MM.1S (cell line): ENCODE measurements at regions not wholly inside any gene's neighbourhood (a gene's known extent, or its start where the extent isn't known, plus 50 kb on each side); places are given as distances from the start of the nearest gene placed in this dataset.
"Not testable (repeated sequence)": the region's sequence is repeated elsewhere in the genome, so short reads cannot be mapped to it uniquely, and the experiment has no call there.

Experiments
- DNase-seq: peaks from one replicate; pipeline ENCODE4 v3.0.0-alpha.2; 2015
- H2AFZ ChIP-seq: fragments of 300-600 bp; sonication (generic); 2 replicates; pipeline ENCODE4 v1.6.0; 2016; ENCODE audit warnings: antibody characterized with exemption, low read length
- H3F3A ChIP-seq: fragments of 300-600 bp; sonication (generic); 2 replicates; pipeline ENCODE4 v1.6.1; 2016; ENCODE audit warnings: mild to moderate bottlenecking, antibody characterized with exemption, low read length, moderate library complexity, mixed read lengths; ENCODE audit not compliant: insufficient read depth
- H3K27ac ChIP-seq: fragments of 300-600 bp; sonication (generic); 2 replicates; pipeline ENCODE4 v1.5.1; 2016; ENCODE audit warnings: mild to moderate bottlenecking, low read length
- H3K27me3 ChIP-seq: fragments of 300-600 bp; sonication (generic); replicated peaks from 2 replicates; pipeline ENCODE4 v1.6.0; 2016; ENCODE audit warnings: low read length; ENCODE audit not compliant: insufficient read depth
- H3K36me3 ChIP-seq: fragments of 300-600 bp; sonication (generic); replicated peaks from 2 replicates; pipeline ENCODE4 v1.6.1; 2016; ENCODE audit warnings: mild to moderate bottlenecking, low read length, mixed read lengths; ENCODE audit not compliant: insufficient read depth
- H3K4me1 ChIP-seq: fragments of 300-600 bp; sonication (generic); 2 replicates; pipeline ENCODE4 v1.6.1; 2016; ENCODE audit warnings: low read length, mixed read lengths
- H3K4me2 ChIP-seq: fragments of 300-600 bp; sonication (generic); 2 replicates; pipeline ENCODE4 v1.6.0; 2016; ENCODE audit warnings: low read depth, low read length
- H3K4me3 ChIP-seq: fragments of 300-600 bp; sonication (generic); 2 replicates; pipeline ENCODE4 v1.5.1; 2016; ENCODE audit warnings: low read length, mixed read lengths
- H3K79me2 ChIP-seq: fragments of 300-600 bp; sonication (generic); 2 replicates; pipeline ENCODE4 v1.6.1; 2016; ENCODE audit warnings: mixed run types, low read length, mixed read lengths
- H3K9ac ChIP-seq: fragments of 300-600 bp; sonication (generic); 2 replicates; pipeline ENCODE4 v1.6.1; 2016; ENCODE audit warnings: low read length, mixed read lengths
- H3K9me2 ChIP-seq: fragments of 300-600 bp; sonication (generic); replicated peaks from 2 replicates; pipeline ENCODE4 v1.6.1; 2016; ENCODE audit warnings: mild to moderate bottlenecking, low read length, mixed read lengths; ENCODE audit not compliant: insufficient read depth
- H3K9me3 ChIP-seq: fragments of 300-600 bp; sonication (generic); replicated peaks from 2 replicates; pipeline ENCODE4 v1.6.1; 2016; ENCODE audit warnings: mild to moderate bottlenecking, low read length, mixed read lengths; ENCODE audit not compliant: insufficient read depth
- H4K20me1 ChIP-seq: fragments of 300-600 bp; sonication (generic); 2 replicates; pipeline ENCODE4 v1.6.1; 2016; ENCODE audit warnings: mild to moderate bottlenecking, low read length, moderate library complexity, mixed read lengths; ENCODE audit not compliant: insufficient read depth
- CTCF ChIP-seq: fragments of 300-600 bp; sonication (generic); IDR thresholded peaks from 2 replicates; pipeline ENCODE4 v1.5.1; 2016; ENCODE audit warnings: antibody characterized with exemption, low read length, mixed read lengths
- EZH2 ChIP-seq: fragments of 300-600 bp; sonication (generic); optimal IDR thresholded peaks from 2 replicates; pipeline ENCODE3; 2017; ENCODE audit warnings: low read depth, mild to moderate bottlenecking, antibody characterized with exemption, low read length, mixed read lengths
- EZH2phosphoT487 ChIP-seq: fragments of 300-600 bp; sonication (generic); IDR thresholded peaks from 2 replicates; pipeline ENCODE4 v1.6.1; 2018; ENCODE audit warnings: antibody characterized with exemption, low read length

- Histone ChIP-seq H3K27me3 (no peaks in the 10 kb centered on the region), H3K9ac (no peak overlapping the region), H3K4me3 (no peak overlapping the region), H3K4me2 (no peak overlapping the region), H3K36me3 (no peaks in the 10 kb centered on the region), H2AFZ (no peak overlapping the region), H3K4me1 (no peaks in the 10 kb centered on the region), H3K27ac (no peak overlapping the region), H3K9me3 (no peaks in the 10 kb centered on the region), H3F3A (no peaks in the 10 kb centered on the region), H4K20me1 (no peaks in the 10 kb centered on the region), H3K79me2 (no peaks in the 10 kb centered on the region), H3K9me2 (no peaks in the 10 kb centered on the region)
- TF ChIP-seq CTCF (no peak), EZH2 (no peak), EZH2phosphoT487 (no peak)
- DNase-seq = no peak
These were observed 405.7 kb upstream of the ZNF804A start for GRCh38 chr2:184192649-184193048.

- Histone ChIP-seq H3K4me3 (no peak overlapping the region), H3K36me3 (no peaks in the 10 kb centered on the region), H3K27me3 (no peaks in the 10 kb centered on the region), H3K9ac (no peak overlapping the region), H3K79me2 (no peaks in the 10 kb centered on the region), H3K27ac (no peak overlapping the region), H3K9me3 (no peaks in the 10 kb centered on the region), H3K9me2 (no peaks in the 10 kb centered on the region), H3K4me2 (no peak overlapping the region), H4K20me1 (no peaks in the 10 kb centered on the region), H2AFZ (no peak overlapping the region), H3F3A (no peaks in the 10 kb centered on the region), H3K4me1 (no peaks in the 10 kb centered on the region)
- TF ChIP-seq CTCF = no peak
- TF ChIP-seq EZH2phosphoT487 = no peak
- TF ChIP-seq EZH2 = no peak
- no peak for DNase-seq
These were observed 400.9 kb upstream of the ZNF804A start for GRCh38 chr2:184197413-184197812.

- not testable (repeated sequence) for H3K36me3 ChIP-seq, H4K20me1 ChIP-seq, H3K79me2 ChIP-seq, H3K4me1 ChIP-seq, H3K9me2 ChIP-seq, H3K27me3 ChIP-seq, H2AFZ ChIP-seq, H3K9ac ChIP-seq, H3K27ac ChIP-seq, H3K9me3 ChIP-seq, H3F3A ChIP-seq, H3K4me3 ChIP-seq, H3K4me2 ChIP-seq, DNase-seq
These were observed 399.5 kb upstream of the ZNF804A start for GRCh38 chr2:184198791-184199190.

GRCh38 chr2:184199274-184199673 lies 399.1 kb upstream of the ZNF804A start:
- Histone ChIP-seq H3K27ac (no peak overlapping the region), H2AFZ (no peak overlapping the region), H3K4me2 (no peak overlapping the region), H3K9me3 (no peaks in the 10 kb centered on the region), H3K27me3 (no peaks in the 10 kb centered on the region), H3K4me1 (no peaks in the 10 kb centered on the region), H3K9ac (no peak overlapping the region), H3K4me3 (no peak overlapping the region), H4K20me1 (no peaks in the 10 kb centered on the region), H3K9me2 (no peaks in the 10 kb centered on the region), H3F3A (no peaks in the 10 kb centered on the region), H3K36me3 (no peaks in the 10 kb centered on the region), H3K79me2 (no peaks in the 10 kb centered on the region)
- TF ChIP-seq EZH2phosphoT487 (no peak), EZH2 (no peak), CTCF (no peak)
- DNase-seq = no peak
